HG02938 (cell line): ENCODE measurements at regions not wholly inside any gene's neighbourhood (a gene's known extent, or its start where the extent isn't known, plus 50 kb on each side); places are given as distances from the start of the nearest gene placed in this dataset.
"Not testable (repeated sequence)": the region's sequence is repeated elsewhere in the genome, so short reads cannot be mapped to it uniquely, and the experiment has no call there.

Experiments used
- ATAC-seq: cut with Tn5 transposase; IDR thresholded peaks from one replicate; pipeline ENCODE4 v1.9.1; 2021; ENCODE audit warnings: mild to moderate bottlenecking, moderate library complexity; ENCODE audit not compliant: unreplicated experiment

GRCh38 chr7:98727146-98727709 is 110.1 kb downstream of the NPTX2 start:
- no peak for ATAC-seq

- ATAC-seq: no peak
Observed at GRCh38 chr7:98728555-98728954, 111.5 kb downstream of the NPTX2 start.

GRCh38 chr7:98729121-98729520 is 112.0 kb downstream of the NPTX2 start:
- ATAC-seq: no peak

- no peak for ATAC-seq
Observed at GRCh38 chr7:98730326-98730725, 113.2 kb downstream of the NPTX2 start.

GRCh38 chr7:98731651-98732050 is 114.6 kb downstream of the NPTX2 start:
- ATAC-seq: no peak

GRCh38 chr7:98733036-98733435 is 116.0 kb downstream of the NPTX2 start:
- ATAC-seq: peak; percentile 68

GRCh38 chr7:98735801-98736200 is 118.7 kb downstream of the NPTX2 start:
- ATAC-seq: no peak

GRCh38 chr7:98736461-98736860 is 119.4 kb downstream of the NPTX2 start:
- ATAC-seq: not testable (repeated sequence)

GRCh38 chr7:98737176-98737575 is 120.1 kb downstream of the NPTX2 start:
- ATAC-seq: no peak

- no peak for ATAC-seq
Observed at GRCh38 chr7:98740643-98741042, 123.6 kb downstream of the NPTX2 start.

GRCh38 chr7:98745722-98746318 is 124.0 kb downstream of the TMEM130 start:
- ATAC-seq: no peak

- no peak for ATAC-seq
Observed at GRCh38 chr7:98748090-98748489, 121.7 kb downstream of the TMEM130 start.

- no peak for ATAC-seq
Observed at GRCh38 chr7:98753176-98753575, 116.6 kb downstream of the TMEM130 start.

GRCh38 chr7:98753989-98754479 is 115.8 kb downstream of the TMEM130 start:
- ATAC-seq: no peak

- no peak for ATAC-seq
Observed at GRCh38 chr7:98755138-98755898, 114.5 kb downstream of the TMEM130 start.

- no peak for ATAC-seq
Observed at GRCh38 chr7:98758157-98758556, 111.7 kb downstream of the TMEM130 start.

- no peak for ATAC-seq
Observed at GRCh38 chr7:98760201-98760651, 109.6 kb downstream of the TMEM130 start.

GRCh38 chr7:98761225-98761624 is 108.6 kb downstream of the TMEM130 start:
- ATAC-seq: no peak

GRCh38 chr7:98762620-98763019 is 107.2 kb downstream of the TMEM130 start:
- ATAC-seq: no peak

GRCh38 chr7:98763441-98763840 is 106.4 kb downstream of the TMEM130 start:
- ATAC-seq: no peak

GRCh38 chr7:98764946-98765345 is 104.9 kb downstream of the TMEM130 start:
- no peak for ATAC-seq

GRCh38 chr7:98770085-98770484 is 99.7 kb downstream of the TMEM130 start:
- ATAC-seq: not testable (repeated sequence)
